ENCODE measurements at regions not wholly inside any gene's neighbourhood (a gene's known extent, or its start where the extent isn't known, plus 50 kb on each side); places are given as distances from the start of the nearest gene placed in this dataset.
"Not testable (repeated sequence)": the region's sequence is repeated elsewhere in the genome, so short reads cannot be mapped to it uniquely, and the experiment has no call there.

DNA sequence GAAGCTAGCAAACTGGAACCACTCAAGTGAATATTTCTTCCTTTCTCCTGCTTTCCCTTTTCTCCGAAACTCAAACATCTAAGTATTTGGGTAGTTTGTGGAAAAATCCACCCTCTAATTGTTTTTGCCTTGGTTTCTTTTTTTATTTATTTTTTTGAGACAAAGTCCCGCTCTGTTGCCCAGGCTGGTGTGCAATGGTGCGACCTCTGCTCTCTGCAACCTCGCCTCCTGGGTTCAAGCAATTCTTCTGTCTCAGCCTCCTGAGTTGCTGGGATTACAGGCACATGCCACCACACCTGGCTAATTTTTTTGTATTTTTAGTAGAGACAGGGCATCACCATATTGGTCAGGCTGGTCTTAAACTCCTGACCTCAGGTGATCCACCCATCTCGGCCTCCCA, 96.1 kb upstream of the BANK1 start:
- H3K27ac ChIP-seq (ENCODE audit: low read depth, low read length); H3K4me3 ChIP-seq (ENCODE audit: low read length in 2 of 2); H3K9me3 ChIP-seq (ENCODE audit: control insufficient read depth in 1 of 2, low read length in 2 of 2); intact Hi-C loops (cut with micrococcal nuclease); H3K27me3 ChIP-seq (ENCODE audit: insufficient read depth, low read length); H3K4me3 Mint-ChIP-seq; H3K9me3 Mint-ChIP-seq; H3K36me3 ChIP-seq (ENCODE audit: insufficient read depth, low read length); DNase-seq; CTCF ChIA-PET (ENCODE audit: partially characterized antibody); H3K4me1 ChIP-seq (ENCODE audit: insufficient read depth, low read length); H3K27me3 Mint-ChIP-seq; POLR2A ChIA-PET (ENCODE audit: partially characterized antibody); H3K4me1 Mint-ChIP-seq; H3K36me3 Mint-ChIP-seq; H3K27ac Mint-ChIP-seq: not testable (repeated sequence)

DNA sequence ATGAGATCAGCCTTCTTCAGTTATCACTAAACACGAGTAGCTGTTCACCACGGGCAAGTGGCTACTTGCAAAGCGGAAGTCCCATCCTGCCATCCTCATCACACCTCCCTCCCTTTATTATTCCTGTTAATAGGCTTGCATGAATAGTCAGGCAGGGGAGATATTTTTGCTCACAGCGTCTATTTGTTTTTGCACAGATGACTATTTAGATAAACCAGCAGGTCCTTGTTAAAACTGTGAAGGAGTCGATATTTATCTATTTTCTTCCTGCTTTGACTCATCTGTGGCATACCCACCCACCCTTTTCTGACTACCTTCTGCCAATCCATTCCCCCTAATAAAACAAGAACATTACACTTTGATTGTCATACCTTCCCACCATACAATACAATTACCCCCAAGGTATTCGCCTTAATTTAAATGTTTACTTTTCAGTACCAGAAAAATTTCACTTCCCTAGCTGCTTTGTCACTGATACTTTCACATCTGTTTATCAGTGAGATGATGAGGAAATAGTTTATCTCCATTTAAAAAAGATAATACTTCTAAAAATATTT, 96.6 kb upstream of the BANK1 start:
- Mint-ChIP-seq H3K4me1 (no peaks in the 10 kb centered on the region), H3K27ac (no peak overlapping the region), H3K36me3 (no peaks in the 10 kb centered on the region), H3K4me3 (no peak overlapping the region), H3K27me3 (peaks cover 7 to 10% of the 10 kb centered on the region in 2 donors), H3K9me3 (peaks cover 0 to 2% (median 0%) of the 10 kb centered on the region in 8 donors)
- POLR2A ChIA-PET (ENCODE audit: partially characterized antibody) = no interaction called here
- CTCF ChIA-PET (ENCODE audit: partially characterized antibody) = no interaction called here
- H3K4me3 ChIP-seq (ENCODE audit: low read length in 2 of 2) = no peak overlapping the region
- H3K9me3 ChIP-seq (ENCODE audit: control insufficient read depth in 1 of 2, low read length in 2 of 2) = no peaks in the 10 kb centered on the region
- H3K27me3 ChIP-seq (ENCODE audit: insufficient read depth, low read length) = no peaks in the 10 kb centered on the region
- H3K4me1 ChIP-seq (ENCODE audit: insufficient read depth, low read length) = no peaks in the 10 kb centered on the region
- no peak for DNase-seq
- intact Hi-C loops (cut with micrococcal nuclease) = no loop called here
- H3K27ac ChIP-seq (ENCODE audit: low read depth, low read length) = no peak overlapping the region
- no peaks in the 10 kb centered on the region for H3K36me3 ChIP-seq (ENCODE audit: insufficient read depth, low read length)

DNA sequence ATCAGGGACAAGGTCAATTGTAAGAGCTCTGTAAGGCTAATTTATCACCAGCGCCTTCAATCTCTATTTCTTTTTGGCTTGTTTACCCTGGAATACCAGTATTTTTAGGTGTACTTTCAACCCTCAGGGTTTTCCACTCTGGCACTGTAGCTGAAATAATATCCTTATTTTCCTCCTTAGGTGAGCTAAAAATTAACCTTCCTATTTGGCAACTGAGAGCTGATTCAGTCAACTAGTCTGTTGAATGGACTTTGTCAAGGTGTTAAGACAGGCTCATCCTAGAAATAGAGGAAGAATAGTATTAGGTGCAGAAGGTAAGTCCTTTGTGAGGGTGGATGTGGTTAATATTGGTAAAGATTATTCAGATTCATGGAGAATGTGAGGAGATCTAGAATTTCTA, 101.3 kb upstream of the BANK1 start:
- Histone ChIP-seq H3K4me1 (ENCODE audit: insufficient read depth, low read length) (no peaks in the 10 kb centered on the region), H3K27ac (ENCODE audit: low read depth, low read length) (no peak overlapping the region), H3K27me3 (ENCODE audit: insufficient read depth, low read length) (no peaks in the 10 kb centered on the region), H3K9me3 (ENCODE audit: control insufficient read depth in 1 of 2, low read length in 2 of 2) (no peaks in the 10 kb centered on the region), H3K4me3 (ENCODE audit: low read length in 2 of 2) (no peak overlapping the region), H3K36me3 (ENCODE audit: insufficient read depth, low read length) (no peaks in the 10 kb centered on the region)
- peaks cover 7 to 12% of the 10 kb centered on the region in 2 donors for H3K27me3 Mint-ChIP-seq
- DNase-seq = no peak
- H3K9me3 Mint-ChIP-seq = peaks cover 0 to 2% (median 0%) of the 10 kb centered on the region in 8 donors
- no peaks in the 10 kb centered on the region for H3K36me3 Mint-ChIP-seq
- H3K27ac Mint-ChIP-seq = no peak overlapping the region
- H3K4me3 Mint-ChIP-seq = no peak overlapping the region
- CTCF ChIA-PET (ENCODE audit: partially characterized antibody) = no interaction called here
- intact Hi-C loops (cut with micrococcal nuclease) = no loop called here
- no peaks in the 10 kb centered on the region for H3K4me1 Mint-ChIP-seq
- POLR2A ChIA-PET (ENCODE audit: partially characterized antibody) = no interaction called here

DNA sequence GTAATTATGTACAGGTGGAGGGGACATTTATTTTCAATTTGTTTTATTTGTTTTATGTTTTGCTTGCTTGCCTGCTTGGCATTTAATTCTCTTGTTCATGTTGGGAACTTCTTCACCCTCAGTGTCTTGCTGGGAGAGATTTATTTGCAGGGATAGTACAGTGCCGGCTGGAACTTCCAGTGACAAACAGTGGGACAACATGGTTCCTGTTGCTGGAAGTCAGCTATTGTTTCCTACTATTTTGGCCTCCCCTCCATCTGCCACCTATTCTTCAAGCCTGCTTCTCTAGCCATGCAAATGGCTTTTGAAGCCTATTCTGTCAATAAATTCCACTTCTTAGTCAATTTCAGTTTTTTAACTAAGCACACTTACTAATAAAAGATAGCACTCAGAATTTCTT, 105.4 kb upstream of the BANK1 start:
- Mint-ChIP-seq H3K36me3 (no peaks in the 10 kb centered on the region), H3K27ac (no peak overlapping the region), H3K27me3 (peaks cover 1 to 12% of the 10 kb centered on the region in 2 donors), H3K9me3 (no peaks in the 10 kb centered on the region), H3K4me3 (no peak overlapping the region), H3K4me1 (no peaks in the 10 kb centered on the region)
- Histone ChIP-seq H3K27me3 (ENCODE audit: insufficient read depth, low read length) (no peaks in the 10 kb centered on the region), H3K4me3 (ENCODE audit: low read length in 2 of 2) (no peak overlapping the region), H3K27ac (ENCODE audit: low read depth, low read length) (no peak overlapping the region), H3K36me3 (ENCODE audit: insufficient read depth, low read length) (no peaks in the 10 kb centered on the region), H3K4me1 (ENCODE audit: insufficient read depth, low read length) (no peaks in the 10 kb centered on the region), H3K9me3 (ENCODE audit: control insufficient read depth in 1 of 2, low read length in 2 of 2) (no peaks in the 10 kb centered on the region)
- DNase-seq = no peak
- CTCF ChIA-PET (ENCODE audit: partially characterized antibody) = no interaction called here
- POLR2A ChIA-PET (ENCODE audit: partially characterized antibody) = no interaction called here
- intact Hi-C loops (cut with micrococcal nuclease) = no loop called here

DNA sequence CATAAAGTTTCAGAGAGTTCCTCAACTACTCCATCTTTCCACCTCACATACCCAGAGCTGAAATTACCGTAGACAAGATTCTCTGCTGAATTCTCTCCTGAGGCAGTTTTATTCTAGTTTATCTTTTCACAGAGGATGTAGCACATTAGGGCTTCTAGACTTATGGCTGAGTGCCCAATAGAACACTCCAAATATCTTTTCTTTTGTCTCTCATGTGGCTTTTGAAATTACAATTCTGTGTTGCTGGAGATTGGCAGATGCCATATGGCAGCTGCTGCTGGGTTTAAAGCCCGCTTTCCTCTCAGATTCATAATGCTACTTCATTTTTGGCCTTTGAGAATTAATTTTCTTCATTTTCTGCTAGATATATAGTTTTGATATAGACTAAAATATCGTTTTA, 107.6 kb upstream of the BANK1 start:
- H3K9me3 ChIP-seq (ENCODE audit: control insufficient read depth in 1 of 2, low read length in 2 of 2) = no peaks in the 10 kb centered on the region
- H3K27me3 ChIP-seq (ENCODE audit: insufficient read depth, low read length) = no peaks in the 10 kb centered on the region
- Mint-ChIP-seq H3K9me3 (no peaks in the 10 kb centered on the region), H3K36me3 (no peaks in the 10 kb centered on the region), H3K27me3 (peaks cover 0 to 3% of the 10 kb centered on the region in 2 donors), H3K4me3 (no peak overlapping the region), H3K27ac (no peak overlapping the region), H3K4me1 (no peaks in the 10 kb centered on the region)
- POLR2A ChIA-PET (ENCODE audit: partially characterized antibody) = no interaction called here
- no peak overlapping the region for H3K27ac ChIP-seq (ENCODE audit: low read depth, low read length)
- intact Hi-C loops (cut with micrococcal nuclease) = no loop called here
- CTCF ChIA-PET (ENCODE audit: partially characterized antibody) = no interaction called here
- no peaks in the 10 kb centered on the region for H3K4me1 ChIP-seq (ENCODE audit: insufficient read depth, low read length)
- H3K36me3 ChIP-seq (ENCODE audit: insufficient read depth, low read length) = no peaks in the 10 kb centered on the region
- H3K4me3 ChIP-seq (ENCODE audit: low read length in 2 of 2) = no peak overlapping the region
- no peak for DNase-seq

DNA sequence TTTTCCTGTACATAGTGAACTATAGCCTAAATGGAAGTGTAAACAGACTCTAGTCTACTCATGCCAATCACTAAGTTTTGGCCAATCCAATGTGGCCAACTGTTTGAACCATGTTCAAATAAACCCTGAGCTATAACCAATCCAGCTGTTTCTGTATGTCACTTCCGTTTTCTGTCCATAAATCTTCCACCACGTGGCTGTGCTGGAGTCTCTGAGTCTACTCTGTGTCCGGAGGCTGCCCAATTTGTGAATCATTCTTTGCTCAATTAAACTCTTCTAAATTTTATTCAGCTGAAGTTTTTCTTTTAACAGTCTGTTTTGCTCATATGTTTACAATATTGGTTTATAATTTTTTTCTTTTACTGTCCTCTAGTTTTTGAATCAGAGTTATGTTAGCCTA, 112.3 kb upstream of the BANK1 start:
- ChIA-PET CTCF (ENCODE audit: partially characterized antibody) (no interaction called here), POLR2A (ENCODE audit: partially characterized antibody) (no interaction called here)
- H3K36me3 Mint-ChIP-seq = no peaks in the 10 kb centered on the region
- H3K4me1 ChIP-seq (ENCODE audit: insufficient read depth, low read length) = no peaks in the 10 kb centered on the region
- no peak overlapping the region for H3K27ac Mint-ChIP-seq
- no peaks in the 10 kb centered on the region for H3K27me3 ChIP-seq (ENCODE audit: insufficient read depth, low read length)
- intact Hi-C loops (cut with micrococcal nuclease) = no loop called here
- DNase-seq = no peak
- H3K27me3 Mint-ChIP-seq = peaks cover 0 to 2% of the 10 kb centered on the region in 2 donors
- no peak overlapping the region for H3K4me3 Mint-ChIP-seq
- no peaks in the 10 kb centered on the region for H3K9me3 ChIP-seq (ENCODE audit: control insufficient read depth in 1 of 2, low read length in 2 of 2)
- H3K36me3 ChIP-seq (ENCODE audit: insufficient read depth, low read length) = no peaks in the 10 kb centered on the region
- no peak overlapping the region for H3K4me3 ChIP-seq (ENCODE audit: low read length in 2 of 2)
- H3K4me1 Mint-ChIP-seq = no peaks in the 10 kb centered on the region
- H3K27ac ChIP-seq (ENCODE audit: low read depth, low read length) = no peak overlapping the region
- peaks cover 0 to 6% (median 0%) of the 10 kb centered on the region in 8 donors for H3K9me3 Mint-ChIP-seq

DNA sequence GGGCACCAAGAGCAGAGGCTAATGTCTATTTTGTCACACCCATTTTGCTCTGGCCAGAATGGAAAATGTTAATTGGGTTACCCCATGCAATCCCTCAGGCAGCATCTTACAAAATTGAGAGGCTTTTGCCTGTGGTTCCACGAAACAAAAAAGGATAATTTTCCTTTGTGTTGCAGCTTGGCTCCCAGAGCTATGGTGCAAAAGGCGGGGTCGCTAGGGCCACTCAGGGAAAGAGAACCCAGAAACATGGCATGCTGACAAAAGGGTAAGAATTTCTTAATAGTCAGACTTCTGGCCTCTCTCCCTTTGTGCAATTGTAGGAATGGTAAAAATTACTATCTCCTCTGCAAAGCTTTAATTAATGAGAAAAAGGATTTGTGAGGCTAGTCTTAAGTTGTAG, 119.6 kb upstream of the BANK1 start:
- Histone ChIP-seq H3K27me3 (ENCODE audit: insufficient read depth, low read length) (no peaks in the 10 kb centered on the region), H3K27ac (ENCODE audit: low read depth, low read length) (no peak overlapping the region), H3K4me1 (ENCODE audit: insufficient read depth, low read length) (no peaks in the 10 kb centered on the region), H3K36me3 (ENCODE audit: insufficient read depth, low read length) (no peaks in the 10 kb centered on the region), H3K4me3 (ENCODE audit: low read length in 2 of 2) (no peak overlapping the region), H3K9me3 (ENCODE audit: control insufficient read depth in 1 of 2, low read length in 2 of 2) (no peaks in the 10 kb centered on the region)
- ChIA-PET CTCF (ENCODE audit: partially characterized antibody) (no interaction called here), POLR2A (ENCODE audit: partially characterized antibody) (no interaction called here)
- intact Hi-C loops (cut with micrococcal nuclease) = no loop called here
- Mint-ChIP-seq H3K27ac (no peak overlapping the region), H3K36me3 (no peaks in the 10 kb centered on the region), H3K4me1 (no peaks in the 10 kb centered on the region), H3K4me3 (no peak overlapping the region), H3K27me3 (no peaks in the 10 kb centered on the region), H3K9me3 (peaks cover 0 to 6% (median under 1%) of the 10 kb centered on the region in 8 donors)
- no peak for DNase-seq

DNA sequence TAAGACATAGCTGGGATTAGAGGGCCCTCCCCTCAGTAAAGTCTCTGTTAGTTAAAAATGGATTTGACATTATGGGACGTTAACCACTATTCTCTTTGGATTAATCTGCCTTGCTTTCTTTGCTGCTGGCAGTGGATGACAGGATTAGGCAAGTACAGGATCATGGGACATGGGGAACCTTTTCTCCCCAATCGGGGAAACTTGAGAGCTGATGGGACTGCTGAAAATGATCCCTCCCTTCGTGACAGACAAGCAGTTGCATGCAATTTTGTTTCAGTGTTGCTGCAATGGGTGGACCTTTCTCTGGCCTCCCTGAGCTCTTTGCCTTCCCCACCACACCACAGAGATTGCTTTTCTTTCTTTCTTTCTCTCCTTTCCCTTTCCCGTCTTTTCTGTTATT, 120.2 kb upstream of the BANK1 start:
- DNase-seq = no peak
- Mint-ChIP-seq H3K9me3 (peaks cover 0 to 6% (median under 1%) of the 10 kb centered on the region in 8 donors), H3K27ac (no peak overlapping the region), H3K4me1 (no peaks in the 10 kb centered on the region), H3K27me3 (no peaks in the 10 kb centered on the region), H3K36me3 (no peaks in the 10 kb centered on the region), H3K4me3 (no peak overlapping the region)
- no peaks in the 10 kb centered on the region for H3K9me3 ChIP-seq (ENCODE audit: control insufficient read depth in 1 of 2, low read length in 2 of 2)
- no peaks in the 10 kb centered on the region for H3K4me1 ChIP-seq (ENCODE audit: insufficient read depth, low read length)
- no peak overlapping the region for H3K4me3 ChIP-seq (ENCODE audit: low read length in 2 of 2)
- CTCF ChIA-PET (ENCODE audit: partially characterized antibody) = no interaction called here
- POLR2A ChIA-PET (ENCODE audit: partially characterized antibody) = no interaction called here
- no peaks in the 10 kb centered on the region for H3K36me3 ChIP-seq (ENCODE audit: insufficient read depth, low read length)
- intact Hi-C loops (cut with micrococcal nuclease) = no loop called here
- H3K27me3 ChIP-seq (ENCODE audit: insufficient read depth, low read length) = no peaks in the 10 kb centered on the region
- H3K27ac ChIP-seq (ENCODE audit: low read depth, low read length) = no peak overlapping the region
